ENCODE measurements at regions not wholly inside any gene's neighbourhood (a gene's known extent, or its start where the extent isn't known, plus 50 kb on each side); places are given as distances from the start of the nearest gene placed in this dataset.

- TF ChIP-seq CTCF (IDR thresholded peaks at IDR 0.05) (no peak), POLR2A (IDR thresholded peaks at IDR 0.05) (no peak)
Measured at GRCh38 chr1:58914925-58915324, 131.1 kb upstream of the JUN start.
